GM12878 (cell line): ENCODE measurements at regions not wholly inside any gene's neighbourhood (a gene's known extent, or its start where the extent isn't known, plus 50 kb on each side); places are given as distances from the start of the nearest gene placed in this dataset.

Source experiments
- ATAC-seq: fragments of 200-7000 bp; cut with Tn5 transposase; 3 replicates; pipeline ENCODE4 v1.9.1; 2020; ENCODE audit warnings: mild to moderate bottlenecking, moderate library complexity
- BruUV-seq: library from RNA; stranded (reverse); fragments of 400-500 nt; replicated peaks from 2 replicates; lab custom pipeline; 2021; lab: Mats Ljungman, UMichigan
- CTCF ChIA-PET: fragments of 300-600 bp; sonication (Branson Sonifier 250); formaldehyde crosslinking; extraction: SDS; loops from one replicate; lab custom pipeline; 2021; ENCODE audit warnings: inconsistent platforms; lab: Yijun Ruan, JAX
- POLR2A ChIA-PET: fragments of 350-600 bp; formaldehyde crosslinking; extraction: SDS; loops from one replicate; lab custom pipeline; 2021; ENCODE audit warnings: inconsistent platforms; lab: Charles Lee
- RAD21 ChIA-PET: fragments of 300-600 bp; sonication (Branson Sonifier 250); formaldehyde crosslinking; loops from one replicate; lab custom pipeline; 2023; ENCODE audit warnings: antibody characterized with exemption; ENCODE audit not compliant: unreplicated experiment; lab: Charles Lee
- SMC1A ChIA-PET: fragments of 300-600 bp; sonication (Branson Sonifier 250); formaldehyde crosslinking; loops from one replicate; lab custom pipeline; 2023; ENCODE audit not compliant: unreplicated experiment, uncharacterized antibody; lab: Charles Lee
- DNase-seq: peaks from one replicate; pipeline ENCODE4 v3.0.0-alpha.2; 2011; ENCODE audit warnings: low read depth, low spot score
- FAIRE-seq: peaks from 3 replicates; lab custom pipeline; 2011; peaks lifted over from hg19 to GRCh38; lab: Jason Lieb, UNC
- H2AFZ ChIP-seq: 2 replicates; pipeline ENCODE4 v1.6.0; 2011; ENCODE audit warnings: low read depth, low read length, control low read depth; ENCODE audit not compliant: control insufficient read depth
- H3K27ac ChIP-seq: 2 replicates; pipeline ENCODE4 v1.5.1; 2011; ENCODE audit warnings: control low read depth; ENCODE audit not compliant: control insufficient read depth, insufficient read depth
- H3K27me3 ChIP-seq, 2 experiments: replicated peaks in 1 of 2; 2 replicates each; pipeline versions ENCODE4 v1.6.0 to v1.6.1; 2011; ENCODE audit warnings: low read length in 1 of 2; ENCODE audit not compliant: control insufficient read depth in 2 of 2, insufficient read depth in 2 of 2
- H3K36me3 ChIP-seq, 2 experiments: 2 replicates each; pipeline ENCODE4 v1.5.1; 2011; ENCODE audit warnings: low read length in 1 of 2; ENCODE audit not compliant: control insufficient read depth in 2 of 2, insufficient read depth in 2 of 2
- H3K4me1 ChIP-seq: 2 replicates; pipeline ENCODE4 v1.6.1; 2011; ENCODE audit warnings: mild to moderate bottlenecking, low read length, moderate library complexity, mixed read lengths; ENCODE audit not compliant: control insufficient read depth, insufficient read depth
- H3K4me2 ChIP-seq: 2 replicates; pipeline ENCODE4 v1.6.0; 2011; ENCODE audit warnings: control low read depth; ENCODE audit not compliant: control insufficient read depth, insufficient read depth
- H3K4me3 ChIP-seq: fragments of 200-600 bp; sonication (generic); 2 replicates; pipeline ENCODE4 v1.5.1; 2016
- H3K79me2 ChIP-seq: 2 replicates; pipeline ENCODE4 v1.6.0; 2011; ENCODE audit warnings: low read length; ENCODE audit not compliant: control insufficient read depth, insufficient read depth
- H3K9ac ChIP-seq: 2 replicates; pipeline ENCODE4 v1.8.0; 2011; ENCODE audit warnings: low read length, control low read depth, mixed read lengths; ENCODE audit not compliant: control insufficient read depth, insufficient read depth
- H3K9me3 ChIP-seq: replicated peaks from 3 replicates; pipeline ENCODE4 v1.5.1; 2011; ENCODE audit warnings: mild to moderate bottlenecking, low read length; ENCODE audit not compliant: control insufficient read depth, insufficient read depth
- H4K20me1 ChIP-seq: 2 replicates; pipeline ENCODE4 v1.6.0; 2011; ENCODE audit not compliant: control insufficient read depth, insufficient read depth
- PAX5 ChIP-seq: IDR thresholded peaks from 2 replicates; pipeline ENCODE4 v1.6.1; 2011; ENCODE audit warnings: low read depth, low read length, borderline replicate concordance
- POU2F2 ChIP-seq: IDR thresholded peaks from 3 replicates; pipeline ENCODE4 v1.6.1; 2011; ENCODE audit warnings: low read depth, mild to moderate bottlenecking, low read length, borderline replicate concordance
- ZNF274 ChIP-seq: IDR thresholded peaks from one replicate; pipeline ENCODE4 v1.8.0; 2011; ENCODE audit not compliant: insufficient read length, insufficient read depth
- ZNF384 ChIP-seq: IDR thresholded peaks from 2 replicates; pipeline ENCODE4 v1.6.1; 2012; ENCODE audit warnings: low read depth, mild to moderate bottlenecking, low read length, improper control_type of control experiment, borderline replicate concordance
- WGBS: methylation state at CpG from one replicate; pipeline ENCODE4 v1.1.6; 2016; ENCODE audit warnings: low lambda C conversion rate; ENCODE audit not compliant: insufficient replicate concordance, insufficient coverage; ENCODE audit errors: missing lambda C conversion rate; 5-methylcytosine and 5-hydroxymethylcytosine counted together
- in situ Hi-C: fragments of 300-500 bp; cut with MboI; formaldehyde crosslinking; loops from 9 replicates; pipeline ENCODE4 v1.14.3; 2018; ENCODE audit warnings: mixed read lengths
- intact Hi-C: fragments of 100-400 bp; cut with micrococcal nuclease; formaldehyde crosslinking; loops from one replicate; pipeline ENCODE4 v1.14.2; 2022; ENCODE audit not compliant: unreplicated experiment
- TF ChIP-seq, protein P1 (sequence below): fragments of 450-650 bp; IDR thresholded peaks from 2 replicates; pipeline ENCODE4 v1.6.1; 2016; ENCODE audit warnings: mild to moderate bottlenecking

DNA sequence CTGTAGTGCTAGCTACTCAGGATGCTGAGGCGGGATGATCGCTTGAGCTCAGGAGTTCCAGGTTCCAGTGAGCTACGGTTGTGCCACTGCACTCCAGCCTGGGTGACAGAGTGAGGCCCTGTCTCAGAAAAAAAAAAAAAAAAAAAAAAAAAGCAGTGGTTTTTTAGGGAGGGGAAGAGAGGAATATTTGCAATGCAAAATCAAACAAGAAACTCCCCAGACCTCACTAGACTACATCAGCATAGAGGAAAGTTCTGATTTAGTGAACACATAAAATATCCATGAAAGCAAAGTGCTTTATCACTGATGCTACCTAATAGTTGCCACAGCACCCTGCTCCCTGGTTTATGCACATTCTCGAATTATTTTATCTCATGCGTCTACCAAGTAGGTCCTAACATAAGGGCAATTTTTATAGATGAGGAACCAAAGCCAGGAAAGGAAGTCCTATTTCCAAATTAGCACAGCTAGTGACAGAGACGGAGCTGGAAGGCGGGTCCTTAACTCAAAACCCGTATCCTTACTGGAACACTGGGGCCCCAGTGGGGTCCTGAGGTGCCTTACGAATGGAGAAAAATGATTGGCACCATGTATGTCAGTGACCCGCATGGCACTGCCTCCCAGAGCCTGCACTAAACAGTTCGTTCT, 50.7 kb upstream of the GPR157 start:
- ChIA-PET RAD21 (interaction anchor here (0.9 to 2.9 kb wide), 5 partner anchors 12 to 68 kb away, joined by 3 to 18 read pairs (median 12); partner anchors contain the start of gene GPR157), POLR2A (interaction anchor here (0.5 to 2.4 kb wide), 10 partner anchors 14 to 1239 kb away, joined by 3 to 9 read pairs (median 6); partner anchors contain the start of genes H6PD and TNFRSF9), SMC1A (interaction anchor here (1.1 to 3.2 kb wide), 12 partner anchors 9 to 99 kb away, joined by 3 to 14 read pairs (median 7); no protein-coding TSS in a partner anchor), CTCF (interaction anchor here (0.5 to 4.5 kb wide), 18 partner anchors 9 to 594 kb away, joined by 3 to 44 read pairs (median 9); no protein-coding TSS in a partner anchor)
- no peak overlapping the region for H2AFZ ChIP-seq
- no peak for FAIRE-seq
- H3K79me2 ChIP-seq, result peaks cover 91% of the 10 kb centered on the region
- DNase-seq, result no peak
- H4K20me1 ChIP-seq, result peaks cover 4% of the 10 kb centered on the region; the same call in 1 of the 2 replicates
- no peaks in the 10 kb centered on the region for H3K27me3 ChIP-seq
- peak; percentile 1; the same call in 1 of the 3 replicates for ATAC-seq
- peak overlapping the region; percentile 90 for H3K9ac ChIP-seq
- peaks cover 20% of the 10 kb centered on the region for H3K4me1 ChIP-seq
- 64% methylated on average over 11 of the region's 11 CpGs for WGBS
- peaks cover 0 to 11% of the 10 kb centered on the region in 2 experiments; a peak in 3 of 4 replicates for H3K36me3 ChIP-seq
- peak overlapping the region; percentile 53 for H3K27ac ChIP-seq
- H3K9me3 ChIP-seq, result no peaks in the 10 kb centered on the region; the same call in 2 of the 3 replicates
- intact Hi-C loops (loop anchor here (5.0 kb wide), 1 partner anchor 52 kb away; the partner anchor contains the start of gene GPR157), in situ Hi-C loops (no loop called here)
- H3K4me2 ChIP-seq, result peak overlapping the region; percentile 44
- peak overlapping the region; percentile 90 for H3K4me3 ChIP-seq
- TF ChIP-seq PAX5 (no peak), ZNF274 (no peak), POU2F2 (peak; percentile 61; the same call in 1 of the 3 replicates), ZNF384 (peak; percentile 91)
- TF ChIP-seq, protein P1, sequence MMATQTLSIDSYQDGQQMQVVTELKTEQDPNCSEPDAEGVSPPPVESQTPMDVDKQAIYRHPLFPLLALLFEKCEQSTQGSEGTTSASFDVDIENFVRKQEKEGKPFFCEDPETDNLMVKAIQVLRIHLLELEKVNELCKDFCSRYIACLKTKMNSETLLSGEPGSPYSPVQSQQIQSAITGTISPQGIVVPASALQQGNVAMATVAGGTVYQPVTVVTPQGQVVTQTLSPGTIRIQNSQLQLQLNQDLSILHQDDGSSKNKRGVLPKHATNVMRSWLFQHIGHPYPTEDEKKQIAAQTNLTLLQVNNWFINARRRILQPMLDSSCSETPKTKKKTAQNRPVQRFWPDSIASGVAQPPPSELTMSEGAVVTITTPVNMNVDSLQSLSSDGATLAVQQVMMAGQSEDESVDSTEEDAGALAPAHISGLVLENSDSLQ, result 0 out of 2 replicates have a peak, but pooled peaks have one; percentile 10
- TSS peak; percentile 64 for BruUV-seq
